ENCODE measurements at regions not wholly inside any gene's neighbourhood (a gene's known extent, or its start where the extent isn't known, plus 50 kb on each side); places are given as distances from the start of the nearest gene placed in this dataset.

DNA sequence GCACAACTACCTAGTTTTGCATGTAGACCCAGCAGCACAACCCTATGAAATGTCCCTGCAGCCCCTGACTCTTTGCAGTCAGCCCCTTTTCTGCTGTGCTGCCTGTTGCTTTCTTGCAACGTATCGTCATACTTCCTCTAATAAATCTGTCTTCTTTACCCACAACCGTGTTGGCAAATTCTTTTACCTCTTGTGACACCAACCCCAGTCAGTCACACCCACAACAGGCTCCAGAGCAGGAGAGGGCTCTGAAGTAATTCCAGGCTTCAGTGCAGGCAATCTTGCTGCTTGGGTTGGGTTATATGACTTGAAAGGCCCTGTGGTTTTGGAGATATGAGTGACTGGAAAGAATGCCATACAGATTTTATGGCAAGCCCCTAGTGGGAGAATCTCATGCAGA is 79.1 kb upstream of the KCNH7 start:
- no peak for TF ChIP-seq EZH2 (IDR thresholded peaks at IDR 0.05; ENCODE audit: borderline replicate concordance, low read length)
- TF ChIP-seq, protein P1, sequence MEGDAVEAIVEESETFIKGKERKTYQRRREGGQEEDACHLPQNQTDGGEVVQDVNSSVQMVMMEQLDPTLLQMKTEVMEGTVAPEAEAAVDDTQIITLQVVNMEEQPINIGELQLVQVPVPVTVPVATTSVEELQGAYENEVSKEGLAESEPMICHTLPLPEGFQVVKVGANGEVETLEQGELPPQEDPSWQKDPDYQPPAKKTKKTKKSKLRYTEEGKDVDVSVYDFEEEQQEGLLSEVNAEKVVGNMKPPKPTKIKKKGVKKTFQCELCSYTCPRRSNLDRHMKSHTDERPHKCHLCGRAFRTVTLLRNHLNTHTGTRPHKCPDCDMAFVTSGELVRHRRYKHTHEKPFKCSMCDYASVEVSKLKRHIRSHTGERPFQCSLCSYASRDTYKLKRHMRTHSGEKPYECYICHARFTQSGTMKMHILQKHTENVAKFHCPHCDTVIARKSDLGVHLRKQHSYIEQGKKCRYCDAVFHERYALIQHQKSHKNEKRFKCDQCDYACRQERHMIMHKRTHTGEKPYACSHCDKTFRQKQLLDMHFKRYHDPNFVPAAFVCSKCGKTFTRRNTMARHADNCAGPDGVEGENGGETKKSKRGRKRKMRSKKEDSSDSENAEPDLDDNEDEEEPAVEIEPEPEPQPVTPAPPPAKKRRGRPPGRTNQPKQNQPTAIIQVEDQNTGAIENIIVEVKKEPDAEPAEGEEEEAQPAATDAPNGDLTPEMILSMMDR (IDR thresholded peaks at IDR 0.05; ENCODE audit: low read length): no peak

All from OCI-LY1 (cell line).